ENCODE measurements at regions not wholly inside any gene's neighbourhood (a gene's known extent, or its start where the extent isn't known, plus 50 kb on each side); places are given as distances from the start of the nearest gene placed in this dataset.

DNA sequence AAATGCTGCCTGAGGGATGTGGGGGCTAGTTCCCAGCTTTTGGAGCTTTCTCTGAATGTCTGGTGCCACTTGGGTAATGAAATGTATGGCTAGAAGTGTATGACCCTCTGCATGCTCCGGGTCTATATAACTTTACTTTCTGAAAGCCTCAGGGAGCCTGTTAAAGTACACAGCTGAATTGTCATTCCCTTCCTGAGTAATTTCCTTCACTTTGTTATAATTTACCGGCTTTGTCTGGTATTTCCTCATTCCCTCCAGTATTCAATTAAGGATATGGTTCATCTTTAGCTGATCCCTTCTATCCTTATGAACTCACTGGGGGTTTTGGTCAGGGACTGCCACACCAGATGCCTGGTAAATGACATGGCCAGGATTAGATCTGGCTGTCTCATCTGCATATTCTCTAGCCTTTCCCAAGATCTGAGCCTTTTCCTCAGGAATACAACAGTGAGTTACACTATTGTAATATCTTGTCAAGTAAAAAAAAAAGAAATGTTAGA is 620.3 kb downstream of the ZPLD1 start:
- intact Hi-C loops (cut with DNase I, micrococcal nuclease) = no loop called here
- ATAC-seq = no peak

DNA sequence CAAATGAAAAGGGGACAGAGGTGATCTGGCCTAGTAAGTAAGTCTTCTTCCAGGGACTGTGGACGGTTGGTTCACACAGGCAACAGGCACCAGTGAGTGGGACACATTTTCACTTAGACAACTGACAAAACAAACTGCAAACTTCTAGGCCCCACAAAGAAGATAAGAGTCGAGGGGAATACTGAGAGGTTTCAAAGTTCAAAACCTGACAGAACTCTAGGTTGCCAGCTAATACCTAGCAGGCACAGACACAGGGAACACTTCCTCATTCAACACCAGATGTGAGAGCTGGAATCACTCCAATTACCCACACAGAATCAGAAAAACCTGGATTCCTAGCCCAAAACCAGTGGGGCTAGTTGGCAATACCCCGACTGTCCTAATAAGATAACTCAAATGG is 621.7 kb downstream of the ZPLD1 start:
- no peak overlapping the region for H3K4me3 ChIP-seq
- intact Hi-C loops (cut with DNase I, micrococcal nuclease) = no loop called here
- no peaks in the 10 kb centered on the region for H3K9me3 ChIP-seq
- peak; percentile 78 for ATAC-seq
- no peaks in the 10 kb centered on the region for H3K36me3 ChIP-seq (ENCODE audit: low read depth)
- TF ChIP-seq, protein P1, sequence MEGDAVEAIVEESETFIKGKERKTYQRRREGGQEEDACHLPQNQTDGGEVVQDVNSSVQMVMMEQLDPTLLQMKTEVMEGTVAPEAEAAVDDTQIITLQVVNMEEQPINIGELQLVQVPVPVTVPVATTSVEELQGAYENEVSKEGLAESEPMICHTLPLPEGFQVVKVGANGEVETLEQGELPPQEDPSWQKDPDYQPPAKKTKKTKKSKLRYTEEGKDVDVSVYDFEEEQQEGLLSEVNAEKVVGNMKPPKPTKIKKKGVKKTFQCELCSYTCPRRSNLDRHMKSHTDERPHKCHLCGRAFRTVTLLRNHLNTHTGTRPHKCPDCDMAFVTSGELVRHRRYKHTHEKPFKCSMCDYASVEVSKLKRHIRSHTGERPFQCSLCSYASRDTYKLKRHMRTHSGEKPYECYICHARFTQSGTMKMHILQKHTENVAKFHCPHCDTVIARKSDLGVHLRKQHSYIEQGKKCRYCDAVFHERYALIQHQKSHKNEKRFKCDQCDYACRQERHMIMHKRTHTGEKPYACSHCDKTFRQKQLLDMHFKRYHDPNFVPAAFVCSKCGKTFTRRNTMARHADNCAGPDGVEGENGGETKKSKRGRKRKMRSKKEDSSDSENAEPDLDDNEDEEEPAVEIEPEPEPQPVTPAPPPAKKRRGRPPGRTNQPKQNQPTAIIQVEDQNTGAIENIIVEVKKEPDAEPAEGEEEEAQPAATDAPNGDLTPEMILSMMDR (IDR thresholded peaks at IDR 0.05) = no peak
- H3K4me1 ChIP-seq (ENCODE audit: low read depth) = no peaks in the 10 kb centered on the region
- no peak for DNase-seq

More for the DNA sequence above, 620.3 kb downstream of the ZPLD1 start:
- no peaks in the 10 kb centered on the region for H3K4me1 ChIP-seq (ENCODE audit: low read depth)
- H3K4me3 ChIP-seq = no peak overlapping the region
- DNase-seq = no peak
- H3K9me3 ChIP-seq = no peaks in the 10 kb centered on the region
- TF ChIP-seq, protein P1 (IDR thresholded peaks at IDR 0.05) = no peak
- no peaks in the 10 kb centered on the region for H3K36me3 ChIP-seq (ENCODE audit: low read depth)

DNA sequence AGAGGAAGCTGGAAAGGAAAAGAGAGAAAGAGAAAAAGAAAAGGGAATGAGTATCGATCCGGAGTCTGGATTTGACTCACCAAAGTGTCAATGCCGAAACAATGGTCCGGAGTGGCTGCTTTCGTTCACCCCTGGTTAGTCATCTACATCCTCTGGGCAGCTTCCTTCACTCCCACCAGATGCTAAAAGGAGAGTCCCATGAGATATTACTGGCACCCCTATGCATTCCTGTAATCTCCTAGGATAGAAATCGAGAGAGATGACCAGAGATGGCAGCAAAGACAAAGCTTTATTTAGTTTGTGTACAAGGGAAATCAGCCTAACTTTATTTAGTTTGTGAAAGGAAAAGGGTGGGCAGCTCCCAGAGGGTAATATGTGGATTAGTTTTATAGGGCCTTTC is 622.2 kb downstream of the ZPLD1 start:
- no peaks in the 10 kb centered on the region for H3K9me3 ChIP-seq
- intact Hi-C loops (cut with DNase I, micrococcal nuclease) = no loop called here
- no peak overlapping the region for H3K4me3 ChIP-seq
- ATAC-seq (no peak), DNase-seq (no peak)
- no peaks in the 10 kb centered on the region for H3K36me3 ChIP-seq (ENCODE audit: low read depth)
- TF ChIP-seq, protein P1 (IDR thresholded peaks at IDR 0.05) = no peak
- H3K4me1 ChIP-seq (ENCODE audit: low read depth) = no peaks in the 10 kb centered on the region

DNA sequence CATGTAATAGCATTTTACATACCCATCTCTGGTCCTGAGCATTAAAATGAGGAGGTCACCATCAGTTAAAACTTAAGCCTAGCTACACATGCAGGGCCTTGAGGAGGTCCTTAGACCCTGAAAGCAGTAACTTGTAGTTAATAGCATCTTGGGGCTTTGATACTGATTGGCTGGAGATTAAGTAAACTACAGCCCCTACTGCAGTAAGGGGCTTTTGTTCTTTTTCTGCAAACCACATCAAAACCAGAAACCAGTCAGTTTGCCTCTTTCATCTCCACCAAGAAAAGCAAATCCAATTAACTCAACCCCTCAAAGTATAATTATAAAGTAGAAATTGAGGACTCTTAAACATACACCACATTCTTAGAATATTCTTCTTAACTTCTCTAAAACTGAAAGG is 622.7 kb downstream of the ZPLD1 start:
- ATAC-seq = no peak
- Histone ChIP-seq H3K4me1 (ENCODE audit: low read depth) (no peaks in the 10 kb centered on the region), H3K9me3 (no peaks in the 10 kb centered on the region)

DNA sequence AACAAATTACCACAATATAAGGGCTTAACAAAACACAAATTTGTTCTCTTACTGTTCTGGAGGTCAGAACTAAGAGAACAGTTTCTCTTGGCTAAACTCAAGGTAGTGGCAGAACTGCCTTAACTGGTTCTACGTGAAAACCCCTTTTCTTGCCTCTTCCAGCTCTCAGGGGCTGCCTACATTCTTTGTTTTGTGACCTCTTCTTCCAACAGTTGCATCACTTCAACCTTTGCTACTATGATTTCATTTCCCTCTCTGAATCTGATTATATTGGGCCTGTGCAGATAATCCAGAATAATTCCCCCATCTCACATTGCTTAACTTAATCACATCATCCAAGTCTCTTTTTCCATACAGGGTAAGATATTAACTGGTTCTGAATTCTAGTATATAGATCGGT is 624.6 kb downstream of the ZPLD1 start:
- no peaks in the 10 kb centered on the region for H3K9me3 ChIP-seq
- ATAC-seq = no peak
- DNase-seq = no peak
- H3K4me1 ChIP-seq (ENCODE audit: low read depth) = no peaks in the 10 kb centered on the region
- TF ChIP-seq, protein P1 (IDR thresholded peaks at IDR 0.05) = no peak
- intact Hi-C loops (cut with DNase I, micrococcal nuclease) = no loop called here
- H3K36me3 ChIP-seq (ENCODE audit: low read depth) = no peaks in the 10 kb centered on the region
- H3K4me3 ChIP-seq = no peak overlapping the region

More for the DNA sequence above, 622.7 kb downstream of the ZPLD1 start:
- H3K36me3 ChIP-seq (ENCODE audit: low read depth) = no peaks in the 10 kb centered on the region
- TF ChIP-seq, protein P1 (IDR thresholded peaks at IDR 0.05) = no peak
- intact Hi-C loops (cut with DNase I, micrococcal nuclease) = no loop called here
- no peak for DNase-seq
- H3K4me3 ChIP-seq = no peak overlapping the region

DNA sequence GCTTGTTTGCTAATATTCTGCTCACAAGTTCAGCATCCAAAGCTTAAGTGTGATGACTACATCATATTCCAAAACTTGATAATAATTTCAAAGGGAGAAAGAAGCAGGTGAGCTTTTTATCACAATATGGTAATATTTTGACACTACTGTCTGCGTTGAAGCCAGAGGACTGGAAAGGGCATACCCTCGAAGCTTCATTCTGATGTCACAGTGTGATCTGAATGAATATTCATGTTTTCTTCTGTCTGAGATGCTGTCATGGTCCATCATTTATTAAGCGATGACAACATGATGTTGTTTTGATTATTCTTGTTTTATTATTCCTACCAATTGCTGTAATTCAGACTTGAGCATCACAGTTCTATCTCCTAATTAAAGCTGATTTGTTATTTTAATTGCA is 625.4 kb downstream of the ZPLD1 start:
- Histone ChIP-seq H3K4me3 (no peak overlapping the region), H3K9me3 (no peaks in the 10 kb centered on the region), H3K4me1 (ENCODE audit: low read depth) (no peaks in the 10 kb centered on the region), H3K36me3 (ENCODE audit: low read depth) (no peaks in the 10 kb centered on the region)
- DNase-seq (no peak), ATAC-seq (no peak)
- intact Hi-C loops (cut with DNase I, micrococcal nuclease) = no loop called here
- TF ChIP-seq, protein P1 (IDR thresholded peaks at IDR 0.05) = no peak
